K562 (cell line): ENCODE measurements at regions not wholly inside any gene's neighbourhood (a gene's known extent, or its start where the extent isn't known, plus 50 kb on each side); places are given as distances from the start of the nearest gene placed in this dataset.

ENCODE experiments used
- ATAC-seq: fragments of 200-7000 bp; cut with Tn5 transposase; 3 replicates; pipeline ENCODE4 v1.9.1; 2020; ENCODE audit warnings: moderate library complexity
- BruUV-seq: library from RNA; stranded (reverse); fragments of 400-500 nt; replicated peaks from 2 replicates; lab custom pipeline; 2021; lab: Mats Ljungman, UMichigan
- CTCF ChIA-PET: fragments of 300-600 bp; formaldehyde crosslinking; extraction: SDS; loops from one replicate; lab custom pipeline; 2021; ENCODE audit warnings: low intra/inter-chr PET ratio; lab: Yijun Ruan, JAX
- POLR2A ChIA-PET: fragments of 300-600, 350-650 bp; sonication (Branson Sonifier 250); formaldehyde crosslinking; extraction: SDS; loops from one replicate; lab custom pipeline; 2021; ENCODE audit warnings: antibody characterized with exemption, inconsistent platforms; lab: Yijun Ruan, JAX
- DNase-seq, 4 experiments: peaks; one replicate each; pipeline versions ENCODE4 v3.0.0 to v3.0.0-alpha.2; 2011 to 2018; ENCODE audit warnings: low spot score in 3 of 4, mixed read lengths in 3 of 4; ENCODE audit errors: extremely low read depth in 1 of 4
- FAIRE-seq: peaks from 2 replicates; lab custom pipeline; 2011; peaks lifted over from hg19 to GRCh38; lab: Jason Lieb, UNC
- H2AFZ ChIP-seq: 2 replicates; pipeline ENCODE4 v1.6.0; 2011; ENCODE audit warnings: low read depth, low read length, control low read depth, inconsistent platforms
- H3K27ac ChIP-seq: fragments of 200-600 bp; 3 replicates; pipeline ENCODE4 v1.8.0; 2011; ENCODE audit warnings: low read depth, mild to moderate bottlenecking, control low read depth, inconsistent platforms, low read length, moderate library complexity, mixed read lengths; ENCODE audit errors: extremely low read depth
- H3K27me3 ChIP-seq, 2 experiments: fragments of 300-600 bp in 1 of 2; 2 replicates in 1 of 2; 3 replicates in 1 of 2; pipeline versions ENCODE4 v1.6.0 to v1.8.0; 2011; ENCODE audit warnings: inconsistent platforms in 2 of 2, low read length in 2 of 2, mild to moderate bottlenecking in 1 of 2, mixed read lengths in 1 of 2, moderate library complexity in 1 of 2; ENCODE audit not compliant: control insufficient read depth in 2 of 2, insufficient read depth in 2 of 2
- H3K36me3 ChIP-seq: fragments of 300-600 bp; 3 replicates; pipeline ENCODE4 v1.8.0; 2011; ENCODE audit warnings: mild to moderate bottlenecking, low read length, inconsistent platforms; ENCODE audit not compliant: control insufficient read depth, insufficient read depth
- H3K4me1 ChIP-seq, 2 experiments: fragments of 200-600 bp in 1 of 2; replicated peaks in 1 of 2; 2 replicates in 1 of 2; 3 replicates in 1 of 2; pipeline versions ENCODE4 v1.5.1 to v1.8.0; 2011; ENCODE audit warnings: inconsistent platforms in 2 of 2, low read length in 2 of 2, mild to moderate bottlenecking in 1 of 2, mixed read lengths in 1 of 2, moderate library complexity in 1 of 2; ENCODE audit not compliant: control insufficient read depth in 2 of 2, insufficient read depth in 2 of 2
- H3K4me2 ChIP-seq: 2 replicates; pipeline ENCODE4 v1.6.1; 2011; ENCODE audit warnings: low read length, control low read depth, inconsistent platforms, mixed read lengths; ENCODE audit not compliant: insufficient read depth
- H3K4me3 ChIP-seq: fragments of 200-600 bp; sonication (generic), shearing (Covaris generic); 2 replicates; pipeline ENCODE4 v1.5.1; 2016; ENCODE audit warnings: control low read depth, inconsistent platforms
- H3K79me2 ChIP-seq: fragments of 200-600 bp; 3 replicates; pipeline ENCODE4 v1.8.0; 2011; ENCODE audit warnings: low read length, inconsistent platforms; ENCODE audit not compliant: control insufficient read depth, insufficient read depth
- H3K9ac ChIP-seq, 2 experiments: 2 replicates each; pipeline versions ENCODE4 v1.6.0 to v1.6.1; 2011; ENCODE audit warnings: low read depth in 2 of 2, low read length in 2 of 2, control low read depth in 1 of 2, inconsistent platforms in 1 of 2, mild to moderate bottlenecking in 1 of 2, mixed read lengths in 1 of 2; ENCODE audit not compliant: insufficient read depth in 1 of 2
- H3K9me1 ChIP-seq: one replicate; pipeline ENCODE4 v1.6.0; 2011; ENCODE audit warnings: inconsistent platforms, mild to moderate bottlenecking, low read length, moderate library complexity; ENCODE audit not compliant: control insufficient read depth, insufficient read depth
- H3K9me3 ChIP-seq: replicated peaks from 2 replicates; pipeline ENCODE4 v1.5.1; 2011; ENCODE audit warnings: low read depth, low read length, inconsistent platforms; ENCODE audit not compliant: control insufficient read depth, insufficient read depth
- H4K20me1 ChIP-seq: replicated peaks from 2 replicates; pipeline ENCODE4 v1.6.1; 2011; ENCODE audit warnings: low read length, inconsistent platforms, mixed read lengths; ENCODE audit not compliant: control insufficient read depth, insufficient read depth
- CBX8 ChIP-seq: fragments of 200-600 bp; sonication (generic); IDR thresholded peaks from 2 replicates; pipeline ENCODE4 v1.6.1; 2012; ENCODE audit warnings: borderline replicate concordance, mixed run types, low read depth, mild to moderate bottlenecking, moderate library complexity, mixed read lengths, low read length, control low read depth, inconsistent platforms; ENCODE audit not compliant: poor library complexity, severe bottlenecking; ENCODE audit errors: extremely low read depth
- GTF2A2 ChIP-seq: IDR thresholded peaks from 2 replicates; pipeline ENCODE4 v1.6.1; 2016; ENCODE audit warnings: mild to moderate bottlenecking, missing genetic modification characterization, missing compliant biosample characterization
- HMG20B ChIP-seq: fragments of 250-450 bp; sonication (Bioruptor Pico); IDR thresholded peaks from 2 replicates; pipeline ENCODE4 v1.5.0; 2021; ENCODE audit warnings: mild to moderate bottlenecking
- MAFF ChIP-seq: IDR thresholded peaks from 2 replicates; pipeline ENCODE4 v1.6.1; 2012; ENCODE audit warnings: low read length, improper control_type of control experiment
- MCM3 ChIP-seq: fragments of 450-650 bp; IDR thresholded peaks from 2 replicates; pipeline ENCODE4 v1.6.1; 2016
- MYNN ChIP-seq, 2 experiments: sonication (generic); formaldehyde crosslinking in 1 of 2; IDR thresholded peaks; 2 replicates each; pipeline versions ENCODE4 v1.5.0 to v1.6.1; 2016 to 2020; ENCODE audit warnings: antibody characterized with exemption in 1 of 2, missing genetic modification reagents in 1 of 2
- PHF20 ChIP-seq: fragments of 450-650 bp; IDR thresholded peaks from 2 replicates; pipeline ENCODE4 v1.6.1; 2018; ENCODE audit not compliant: partially characterized antibody
- POLR3A ChIP-seq: IDR thresholded peaks from 2 replicates; pipeline ENCODE4 v1.6.1; 2011; ENCODE audit warnings: borderline replicate concordance, mild to moderate bottlenecking, moderate library complexity; ENCODE audit not compliant: insufficient read length, insufficient read depth; ENCODE audit errors: extremely low read depth
- SRSF1 ChIP-seq: fragments of 200-400 bp; formaldehyde crosslinking; IDR thresholded peaks from 2 replicates; pipeline ENCODE4 v1.6.1; 2017; ENCODE audit warnings: mild to moderate bottlenecking, low read depth, low read length, moderate library complexity
- ZNF324 ChIP-seq: fragments of 250-450 bp; sonication (Bioruptor Pico); IDR thresholded peaks from 2 replicates; pipeline ENCODE4 v1.4.0; 2020; ENCODE audit warnings: mild to moderate bottlenecking
- whole genome bisulfite sequencing: fragments of 100-300 bp; shearing (Covaris generic); methylation state at CpG from one replicate; pipeline ENCODE4 v1.1.6; 2016; ENCODE audit warnings: low coverage, mixed read lengths; ENCODE audit not compliant: insufficient coverage; ENCODE audit errors: missing lambda C conversion rate; 5-methylcytosine and 5-hydroxymethylcytosine counted together
- in situ Hi-C: fragments of 300-500 bp; cut with MboI; formaldehyde crosslinking; loops from 4 replicates; pipeline ENCODE4 v1.15.0; 2018; ENCODE audit warnings: inconsistent platforms, mixed read lengths
- intact Hi-C: fragments of 100-400 bp; cut with micrococcal nuclease; formaldehyde crosslinking; loops from 2 replicates; pipeline ENCODE4 v1.14.2; 2022
- TF ChIP-seq, protein P1 (sequence below): fragments of 200-600 bp; sonication (generic); IDR thresholded peaks from one replicate; pipeline ENCODE4 v1.6.1; 2012; ENCODE audit warnings: mild to moderate bottlenecking, low read depth, low read length, inconsistent platforms
- TF ChIP-seq, protein P2 (sequence below): conservative IDR thresholded peaks from 2 replicates; pipeline ENCODE4 v1.6.1; 2011; ENCODE audit warnings: low read depth, mild to moderate bottlenecking, low read length; ENCODE audit not compliant: control insufficient read depth

DNA sequence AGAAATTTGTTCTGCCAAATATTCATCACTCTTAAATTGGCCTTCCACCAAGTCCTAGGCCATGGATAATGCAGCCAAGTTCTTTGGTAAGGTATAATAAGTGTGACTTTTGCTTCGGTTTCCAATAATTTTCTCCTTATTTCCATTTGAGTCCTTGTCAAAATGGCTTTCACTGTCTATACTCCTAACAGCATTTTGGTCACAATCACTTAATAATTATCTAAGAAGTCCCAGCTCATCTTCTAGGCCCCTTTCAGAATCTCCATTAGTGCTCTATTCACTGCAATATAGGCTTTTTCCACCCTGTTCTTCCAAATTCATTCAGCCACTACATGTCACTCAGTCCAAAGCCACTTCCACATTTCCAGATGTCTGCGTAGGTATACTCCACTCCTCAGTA is 51.0 kb upstream of the SPIN4 start:
- no peak overlapping the region for H2AFZ ChIP-seq
- intact Hi-C loops, result no loop called here
- FAIRE-seq (no peak), ATAC-seq (no peak), DNase-seq (no peak)
- in situ Hi-C loops, result no loop called here
- no peaks in the 10 kb centered on the region for H3K36me3 ChIP-seq
- no peak overlapping the region for H3K4me2 ChIP-seq
- no peaks in the 10 kb centered on the region for H4K20me1 ChIP-seq
- H3K4me1 ChIP-seq, result no peaks in the 10 kb centered on the region
- no peak overlapping the region for H3K27ac ChIP-seq
- H3K79me2 ChIP-seq, result no peaks in the 10 kb centered on the region
- no peaks in the 10 kb centered on the region for H3K9me3 ChIP-seq
- no TSS peak for BruUV-seq
- whole genome bisulfite sequencing, result 32% methylated on average over 2 of the region's 2 CpGs
- no peaks in the 10 kb centered on the region for H3K27me3 ChIP-seq
- H3K9me1 ChIP-seq, result no peaks in the 10 kb centered on the region
- CTCF ChIA-PET, result no interaction called here
- no peak overlapping the region for H3K9ac ChIP-seq
- H3K4me3 ChIP-seq, result no peak overlapping the region
- POLR2A ChIA-PET, result no interaction called here
- TF ChIP-seq PHF20, result no peak
- TF ChIP-seq, protein P1, sequence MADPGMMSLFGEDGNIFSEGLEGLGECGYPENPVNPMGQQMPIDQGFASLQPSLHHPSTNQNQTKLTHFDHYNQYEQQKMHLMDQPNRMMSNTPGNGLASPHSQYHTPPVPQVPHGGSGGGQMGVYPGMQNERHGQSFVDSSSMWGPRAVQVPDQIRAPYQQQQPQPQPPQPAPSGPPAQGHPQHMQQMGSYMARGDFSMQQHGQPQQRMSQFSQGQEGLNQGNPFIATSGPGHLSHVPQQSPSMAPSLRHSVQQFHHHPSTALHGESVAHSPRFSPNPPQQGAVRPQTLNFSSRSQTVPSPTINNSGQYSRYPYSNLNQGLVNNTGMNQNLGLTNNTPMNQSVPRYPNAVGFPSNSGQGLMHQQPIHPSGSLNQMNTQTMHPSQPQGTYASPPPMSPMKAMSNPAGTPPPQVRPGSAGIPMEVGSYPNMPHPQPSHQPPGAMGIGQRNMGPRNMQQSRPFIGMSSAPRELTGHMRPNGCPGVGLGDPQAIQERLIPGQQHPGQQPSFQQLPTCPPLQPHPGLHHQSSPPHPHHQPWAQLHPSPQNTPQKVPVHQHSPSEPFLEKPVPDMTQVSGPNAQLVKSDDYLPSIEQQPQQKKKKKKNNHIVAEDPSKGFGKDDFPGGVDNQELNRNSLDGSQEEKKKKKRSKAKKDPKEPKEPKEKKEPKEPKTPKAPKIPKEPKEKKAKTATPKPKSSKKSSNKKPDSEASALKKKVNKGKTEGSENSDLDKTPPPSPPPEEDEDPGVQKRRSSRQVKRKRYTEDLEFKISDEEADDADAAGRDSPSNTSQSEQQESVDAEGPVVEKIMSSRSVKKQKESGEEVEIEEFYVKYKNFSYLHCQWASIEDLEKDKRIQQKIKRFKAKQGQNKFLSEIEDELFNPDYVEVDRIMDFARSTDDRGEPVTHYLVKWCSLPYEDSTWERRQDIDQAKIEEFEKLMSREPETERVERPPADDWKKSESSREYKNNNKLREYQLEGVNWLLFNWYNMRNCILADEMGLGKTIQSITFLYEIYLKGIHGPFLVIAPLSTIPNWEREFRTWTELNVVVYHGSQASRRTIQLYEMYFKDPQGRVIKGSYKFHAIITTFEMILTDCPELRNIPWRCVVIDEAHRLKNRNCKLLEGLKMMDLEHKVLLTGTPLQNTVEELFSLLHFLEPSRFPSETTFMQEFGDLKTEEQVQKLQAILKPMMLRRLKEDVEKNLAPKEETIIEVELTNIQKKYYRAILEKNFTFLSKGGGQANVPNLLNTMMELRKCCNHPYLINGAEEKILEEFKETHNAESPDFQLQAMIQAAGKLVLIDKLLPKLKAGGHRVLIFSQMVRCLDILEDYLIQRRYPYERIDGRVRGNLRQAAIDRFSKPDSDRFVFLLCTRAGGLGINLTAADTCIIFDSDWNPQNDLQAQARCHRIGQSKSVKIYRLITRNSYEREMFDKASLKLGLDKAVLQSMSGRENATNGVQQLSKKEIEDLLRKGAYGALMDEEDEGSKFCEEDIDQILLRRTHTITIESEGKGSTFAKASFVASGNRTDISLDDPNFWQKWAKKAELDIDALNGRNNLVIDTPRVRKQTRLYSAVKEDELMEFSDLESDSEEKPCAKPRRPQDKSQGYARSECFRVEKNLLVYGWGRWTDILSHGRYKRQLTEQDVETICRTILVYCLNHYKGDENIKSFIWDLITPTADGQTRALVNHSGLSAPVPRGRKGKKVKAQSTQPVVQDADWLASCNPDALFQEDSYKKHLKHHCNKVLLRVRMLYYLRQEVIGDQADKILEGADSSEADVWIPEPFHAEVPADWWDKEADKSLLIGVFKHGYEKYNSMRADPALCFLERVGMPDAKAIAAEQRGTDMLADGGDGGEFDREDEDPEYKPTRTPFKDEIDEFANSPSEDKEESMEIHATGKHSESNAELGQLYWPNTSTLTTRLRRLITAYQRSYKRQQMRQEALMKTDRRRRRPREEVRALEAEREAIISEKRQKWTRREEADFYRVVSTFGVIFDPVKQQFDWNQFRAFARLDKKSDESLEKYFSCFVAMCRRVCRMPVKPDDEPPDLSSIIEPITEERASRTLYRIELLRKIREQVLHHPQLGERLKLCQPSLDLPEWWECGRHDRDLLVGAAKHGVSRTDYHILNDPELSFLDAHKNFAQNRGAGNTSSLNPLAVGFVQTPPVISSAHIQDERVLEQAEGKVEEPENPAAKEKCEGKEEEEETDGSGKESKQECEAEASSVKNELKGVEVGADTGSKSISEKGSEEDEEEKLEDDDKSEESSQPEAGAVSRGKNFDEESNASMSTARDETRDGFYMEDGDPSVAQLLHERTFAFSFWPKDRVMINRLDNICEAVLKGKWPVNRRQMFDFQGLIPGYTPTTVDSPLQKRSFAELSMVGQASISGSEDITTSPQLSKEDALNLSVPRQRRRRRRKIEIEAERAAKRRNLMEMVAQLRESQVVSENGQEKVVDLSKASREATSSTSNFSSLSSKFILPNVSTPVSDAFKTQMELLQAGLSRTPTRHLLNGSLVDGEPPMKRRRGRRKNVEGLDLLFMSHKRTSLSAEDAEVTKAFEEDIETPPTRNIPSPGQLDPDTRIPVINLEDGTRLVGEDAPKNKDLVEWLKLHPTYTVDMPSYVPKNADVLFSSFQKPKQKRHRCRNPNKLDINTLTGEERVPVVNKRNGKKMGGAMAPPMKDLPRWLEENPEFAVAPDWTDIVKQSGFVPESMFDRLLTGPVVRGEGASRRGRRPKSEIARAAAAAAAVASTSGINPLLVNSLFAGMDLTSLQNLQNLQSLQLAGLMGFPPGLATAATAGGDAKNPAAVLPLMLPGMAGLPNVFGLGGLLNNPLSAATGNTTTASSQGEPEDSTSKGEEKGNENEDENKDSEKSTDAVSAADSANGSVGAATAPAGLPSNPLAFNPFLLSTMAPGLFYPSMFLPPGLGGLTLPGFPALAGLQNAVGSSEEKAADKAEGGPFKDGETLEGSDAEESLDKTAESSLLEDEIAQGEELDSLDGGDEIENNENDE, result no peak
- TF ChIP-seq MYNN (IDR thresholded peaks at IDR 0.05), result no peak
- no peak for TF ChIP-seq MYNN (CRISPR knock-in tag; IDR thresholded peaks at IDR 0.05)
- no peak for TF ChIP-seq HMG20B
- TF ChIP-seq, protein P2, sequence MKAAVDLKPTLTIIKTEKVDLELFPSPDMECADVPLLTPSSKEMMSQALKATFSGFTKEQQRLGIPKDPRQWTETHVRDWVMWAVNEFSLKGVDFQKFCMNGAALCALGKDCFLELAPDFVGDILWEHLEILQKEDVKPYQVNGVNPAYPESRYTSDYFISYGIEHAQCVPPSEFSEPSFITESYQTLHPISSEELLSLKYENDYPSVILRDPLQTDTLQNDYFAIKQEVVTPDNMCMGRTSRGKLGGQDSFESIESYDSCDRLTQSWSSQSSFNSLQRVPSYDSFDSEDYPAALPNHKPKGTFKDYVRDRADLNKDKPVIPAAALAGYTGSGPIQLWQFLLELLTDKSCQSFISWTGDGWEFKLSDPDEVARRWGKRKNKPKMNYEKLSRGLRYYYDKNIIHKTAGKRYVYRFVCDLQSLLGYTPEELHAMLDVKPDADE, result no peak
- TF ChIP-seq ZNF324, result no peak
- no peak for TF ChIP-seq POLR3A
- TF ChIP-seq MCM3, result no peak
- no peak for TF ChIP-seq CBX8
- no peak for TF ChIP-seq MAFF
- TF ChIP-seq GTF2A2 (tag), result no peak
- TF ChIP-seq SRSF1, result no peak
